ENCODE measurements at regions not wholly inside any gene's neighbourhood (a gene's known extent, or its start where the extent isn't known, plus 50 kb on each side); places are given as distances from the start of the nearest gene placed in this dataset.

GRCh38 chr18:39215920-39216319 lies 1650.3 kb upstream of the CELF4 start:
- TF ChIP-seq, protein P1, sequence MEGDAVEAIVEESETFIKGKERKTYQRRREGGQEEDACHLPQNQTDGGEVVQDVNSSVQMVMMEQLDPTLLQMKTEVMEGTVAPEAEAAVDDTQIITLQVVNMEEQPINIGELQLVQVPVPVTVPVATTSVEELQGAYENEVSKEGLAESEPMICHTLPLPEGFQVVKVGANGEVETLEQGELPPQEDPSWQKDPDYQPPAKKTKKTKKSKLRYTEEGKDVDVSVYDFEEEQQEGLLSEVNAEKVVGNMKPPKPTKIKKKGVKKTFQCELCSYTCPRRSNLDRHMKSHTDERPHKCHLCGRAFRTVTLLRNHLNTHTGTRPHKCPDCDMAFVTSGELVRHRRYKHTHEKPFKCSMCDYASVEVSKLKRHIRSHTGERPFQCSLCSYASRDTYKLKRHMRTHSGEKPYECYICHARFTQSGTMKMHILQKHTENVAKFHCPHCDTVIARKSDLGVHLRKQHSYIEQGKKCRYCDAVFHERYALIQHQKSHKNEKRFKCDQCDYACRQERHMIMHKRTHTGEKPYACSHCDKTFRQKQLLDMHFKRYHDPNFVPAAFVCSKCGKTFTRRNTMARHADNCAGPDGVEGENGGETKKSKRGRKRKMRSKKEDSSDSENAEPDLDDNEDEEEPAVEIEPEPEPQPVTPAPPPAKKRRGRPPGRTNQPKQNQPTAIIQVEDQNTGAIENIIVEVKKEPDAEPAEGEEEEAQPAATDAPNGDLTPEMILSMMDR (IDR thresholded peaks at IDR 0.05; ENCODE audit: control extremely low read depth in 1 of 3, insufficient read depth in 1 of 3, low read depth in 1 of 3, low read length in 3 of 3): no peak
- TF ChIP-seq POLR2A (IDR thresholded peaks at IDR 0.05; ENCODE audit: control extremely low read depth in 1 of 2, low read depth in 2 of 2, low read length in 2 of 2) (no peak), RNF2 (IDR thresholded peaks at IDR 0.05; ENCODE audit: borderline replicate concordance, low read depth, low read length, missing control alignments, poor library complexity, severe bottlenecking) (no peak), TCF12 (IDR thresholded peaks at IDR 0.05; ENCODE audit: low read depth, low read length) (no peak), MAFK (IDR thresholded peaks at IDR 0.05; ENCODE audit: low read depth, low read length) (no peak), SP1 (IDR thresholded peaks at IDR 0.05; ENCODE audit: low read depth, low read length) (no peak), NANOG (IDR thresholded peaks at IDR 0.05; ENCODE audit: insufficient read depth, low read depth, low read length, poor library complexity, severe bottlenecking) (no peak), BCL11A (IDR thresholded peaks at IDR 0.05; ENCODE audit: low read depth in 2 of 2, low read length in 2 of 2) (no peak), CEBPB (IDR thresholded peaks at IDR 0.05; ENCODE audit: low read depth, low read length) (no peak), CHD2 (IDR thresholded peaks at IDR 0.05; ENCODE audit: low read length) (no peak), EZH2 (IDR thresholded peaks at IDR 0.05; ENCODE audit: low read depth, low read length, severe bottlenecking) (no peak), POLR2AphosphoS5 (IDR thresholded peaks at IDR 0.05; ENCODE audit: low read depth, low read length) (no peak), EP300 (IDR thresholded peaks at IDR 0.05; ENCODE audit: borderline replicate concordance in 1 of 2, low read depth in 2 of 2, low read length in 2 of 2) (no peak)

Measured in H1 (cell line).